ENCODE measurements at regions not wholly inside any gene's neighbourhood (a gene's known extent, or its start where the extent isn't known, plus 50 kb on each side); places are given as distances from the start of the nearest gene placed in this dataset.

GRCh38 chr1:99137554-99138206 is 126.6 kb upstream of the PLPPR4 start:
- no peak overlapping the region for H3K9ac ChIP-seq (ENCODE audit: control insufficient read depth, extremely low read depth, insufficient read depth, low read length)
- no peaks in the 10 kb centered on the region for H3K27me3 ChIP-seq (ENCODE audit: control insufficient read depth, extremely low read depth, insufficient read depth, low read length)
- H3K9me1 ChIP-seq (ENCODE audit: control insufficient read depth, extremely low read depth, insufficient read depth, low read length), result no peaks in the 10 kb centered on the region
- no peak overlapping the region for H3K4me2 ChIP-seq (ENCODE audit: control insufficient read depth, extremely low read depth, insufficient read depth, low read depth, low read length)
- TF ChIP-seq CTCF (optimal IDR thresholded peaks at IDR 0.05 in 1 of 3, IDR thresholded peaks at IDR 0.05 in 1 of 3, conservative IDR thresholded peaks at IDR 0.05 in 1 of 3; ENCODE audit: extremely low read depth in 1 of 3, insufficient read depth in 2 of 3, low read length in 3 of 3) (no peak), EZH2 (IDR thresholded peaks at IDR 0.05; ENCODE audit: low read length) (no peak)
- H4K20me1 ChIP-seq (ENCODE audit: control insufficient read depth, extremely low read depth, insufficient read depth, low read length), result no peaks in the 10 kb centered on the region
- no peaks in the 10 kb centered on the region for H3K36me3 ChIP-seq (ENCODE audit: control insufficient read depth in 2 of 2, extremely low read depth in 1 of 2, insufficient read depth in 2 of 2, low read length in 2 of 2)
- H3K27ac ChIP-seq (ENCODE audit: control insufficient read depth, insufficient read depth, low read length), result no peak overlapping the region
- dilution Hi-C loops (cut with MboI; ENCODE audit: extremely low pct_ligation_motif_present, low sequenced_read_pairs), result no loop called here
- no peaks in the 10 kb centered on the region for H3K9me3 ChIP-seq (ENCODE audit: control insufficient read depth, low read depth, low read length)
- no peak for FAIRE-seq
- no peaks in the 10 kb centered on the region for H3K79me2 ChIP-seq (ENCODE audit: control insufficient read depth, insufficient read depth, low read length)
- H3K4me1 ChIP-seq (ENCODE audit: control insufficient read depth, extremely low read depth, insufficient read depth, low read length), result no peaks in the 10 kb centered on the region
- H2AFZ ChIP-seq (ENCODE audit: control insufficient read depth, low read length), result no peak overlapping the region
- no peak overlapping the region for H3K4me3 ChIP-seq (ENCODE audit: control insufficient read depth in 2 of 3, extremely low read depth in 1 of 3, insufficient read depth in 2 of 3, low read depth in 1 of 3, low read length in 3 of 3)
- no peak for DNase-seq (ENCODE audit: low read depth, low spot score)

- H3K27me3 ChIP-seq (ENCODE audit: control insufficient read depth, extremely low read depth, insufficient read depth, low read length), result no peaks in the 10 kb centered on the region
- FAIRE-seq (no peak), DNase-seq (ENCODE audit: low read depth, low spot score) (no peak)
- H2AFZ ChIP-seq (ENCODE audit: control insufficient read depth, low read length), result no peak overlapping the region
- no peaks in the 10 kb centered on the region for H3K4me1 ChIP-seq (ENCODE audit: control insufficient read depth, extremely low read depth, insufficient read depth, low read length)
- H3K27ac ChIP-seq (ENCODE audit: control insufficient read depth, insufficient read depth, low read length), result no peak overlapping the region
- no peaks in the 10 kb centered on the region for H3K36me3 ChIP-seq (ENCODE audit: control insufficient read depth in 2 of 2, extremely low read depth in 1 of 2, insufficient read depth in 2 of 2, low read length in 2 of 2)
- dilution Hi-C loops (cut with MboI; ENCODE audit: extremely low pct_ligation_motif_present, low sequenced_read_pairs), result no loop called here
- no peaks in the 10 kb centered on the region for H3K9me1 ChIP-seq (ENCODE audit: control insufficient read depth, extremely low read depth, insufficient read depth, low read length)
- no peak overlapping the region for H3K4me3 ChIP-seq (ENCODE audit: control insufficient read depth in 2 of 3, extremely low read depth in 1 of 3, insufficient read depth in 2 of 3, low read depth in 1 of 3, low read length in 3 of 3)
- no peak overlapping the region for H3K9ac ChIP-seq (ENCODE audit: control insufficient read depth, extremely low read depth, insufficient read depth, low read length)
- H3K4me2 ChIP-seq (ENCODE audit: control insufficient read depth, extremely low read depth, insufficient read depth, low read depth, low read length), result no peak overlapping the region
- no peak for TF ChIP-seq CTCF (optimal IDR thresholded peaks at IDR 0.05 in 1 of 3, IDR thresholded peaks at IDR 0.05 in 1 of 3, conservative IDR thresholded peaks at IDR 0.05 in 1 of 3; ENCODE audit: extremely low read depth in 1 of 3, insufficient read depth in 2 of 3, low read length in 3 of 3)
- TF ChIP-seq EZH2 (IDR thresholded peaks at IDR 0.05; ENCODE audit: low read length), result no peak
- H4K20me1 ChIP-seq (ENCODE audit: control insufficient read depth, extremely low read depth, insufficient read depth, low read length), result no peaks in the 10 kb centered on the region
- no peaks in the 10 kb centered on the region for H3K9me3 ChIP-seq (ENCODE audit: control insufficient read depth, low read depth, low read length)
- no peaks in the 10 kb centered on the region for H3K79me2 ChIP-seq (ENCODE audit: control insufficient read depth, insufficient read depth, low read length)
Measured at GRCh38 chr1:99139876-99140275, 124.4 kb upstream of the PLPPR4 start.
